MG63 (cell line): ENCODE measurements at regions not wholly inside any gene's neighbourhood (a gene's known extent, or its start where the extent isn't known, plus 50 kb on each side); places are given as distances from the start of the nearest gene placed in this dataset.
A peak's percentile ranks its signal among the peaks of the same experiment; 100 is the strongest.
"Not testable (repeated sequence)": the region's sequence is repeated elsewhere in the genome, so short reads cannot be mapped to it uniquely, and the experiment has no call there.

Source experiments
- DNase-seq: peaks from one replicate; pipeline ENCODE4 v3.0.0-alpha.2; 2020
- H3K27me3 ChIP-seq: fragments of 250-450 bp; sonication (Bioruptor Pico); 2 replicates; pipeline ENCODE4 v1.5.1; 2020; ENCODE audit warnings: mild to moderate bottlenecking, moderate library complexity
- H3K36me3 ChIP-seq: fragments of 250-450 bp; sonication (Bioruptor Pico); 2 replicates; pipeline ENCODE4 v1.5.1; 2020; ENCODE audit warnings: mild to moderate bottlenecking, moderate library complexity
- H3K4me3 ChIP-seq: fragments of 250-450 bp; sonication (Bioruptor Pico); 2 replicates; pipeline ENCODE4 v1.5.1; 2020; ENCODE audit warnings: mild to moderate bottlenecking, moderate library complexity
- H3K9me3 ChIP-seq: fragments of 250-450 bp; sonication (Bioruptor Pico); 2 replicates; pipeline ENCODE4 v1.5.1; 2020; ENCODE audit warnings: mild to moderate bottlenecking, moderate library complexity

- no peaks in the 10 kb centered on the region for H3K27me3 ChIP-seq
- H3K36me3 ChIP-seq: no peaks in the 10 kb centered on the region
- H3K4me3 ChIP-seq: no peak overlapping the region
- no peak for DNase-seq
- no peaks in the 10 kb centered on the region; the same call in 1 of the 2 replicates for H3K9me3 ChIP-seq
Observed at GRCh38 chr4:137949746-137950145, 292.4 kb downstream of the SLC7A11 start.

DNA sequence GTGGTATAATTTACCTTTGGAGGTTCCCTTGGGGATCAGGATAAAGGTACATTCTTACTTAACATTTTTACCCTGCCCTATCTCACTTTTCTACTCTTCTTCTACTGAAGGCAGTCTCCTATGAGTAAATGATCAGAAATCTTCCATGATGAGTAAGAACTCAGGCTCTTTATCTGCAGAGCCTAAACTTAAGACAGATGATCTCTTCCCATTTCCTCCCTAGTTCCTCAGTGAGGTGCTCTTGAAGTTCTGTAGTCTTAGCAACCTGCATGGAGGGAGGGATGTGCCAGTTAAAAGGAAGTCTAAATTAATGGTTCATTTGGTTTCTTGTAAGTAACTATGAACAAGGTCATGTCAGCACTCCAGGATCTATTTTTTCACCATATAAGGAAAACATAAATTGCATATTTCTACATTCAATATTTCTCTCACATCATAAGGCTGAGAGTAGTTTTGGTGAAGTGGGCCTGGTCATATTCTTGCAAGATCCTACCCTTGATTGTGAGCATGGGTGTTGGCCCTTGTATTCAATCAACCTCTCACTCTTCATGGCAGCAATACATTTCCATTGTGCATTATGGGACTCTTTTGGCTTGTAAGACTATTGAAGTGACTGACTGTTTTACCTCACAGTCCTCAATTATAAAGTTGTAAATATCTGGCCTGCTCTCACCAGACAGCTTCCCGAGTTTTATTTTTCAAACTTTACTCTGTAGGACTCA lies 295.5 kb downstream of the SLC7A11 start:
- Histone ChIP-seq H3K4me3 (no peak overlapping the region), H3K27me3 (no peaks in the 10 kb centered on the region), H3K36me3 (no peaks in the 10 kb centered on the region), H3K9me3 (no peaks in the 10 kb centered on the region; the same call in 1 of the 2 replicates)
- DNase-seq: no peak

DNA sequence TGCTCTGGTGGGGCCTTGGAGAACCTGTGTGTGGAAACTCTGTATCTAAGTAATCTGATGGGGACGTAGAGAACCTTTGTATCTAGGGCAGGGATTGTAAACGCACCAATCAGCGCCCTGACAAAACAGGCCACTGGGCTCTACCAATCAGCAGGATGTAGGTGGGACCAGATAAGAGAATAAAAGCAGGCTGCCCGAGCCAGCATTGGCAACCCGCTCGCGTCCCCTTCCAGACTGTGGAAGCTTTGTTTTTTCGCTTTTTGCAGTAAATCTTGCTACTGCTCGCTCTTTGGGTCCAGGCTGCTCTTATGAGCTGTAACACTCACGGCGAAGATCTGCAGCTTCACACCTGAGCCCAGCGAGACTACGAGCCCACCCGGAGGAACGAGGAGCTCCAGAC lies 299.3 kb downstream of the SLC7A11 start:
- not testable (repeated sequence) for H3K9me3 ChIP-seq, H3K36me3 ChIP-seq, H3K4me3 ChIP-seq, H3K27me3 ChIP-seq, DNase-seq

- H3K36me3 ChIP-seq, H3K27me3 ChIP-seq, H3K9me3 ChIP-seq, H3K4me3 ChIP-seq, DNase-seq: not testable (repeated sequence)
Observed at GRCh38 chr4:137942015-137942515, 300.1 kb downstream of the SLC7A11 start.

- Histone ChIP-seq H3K4me3 (no peak overlapping the region), H3K36me3 (no peaks in the 10 kb centered on the region), H3K9me3 (no peaks in the 10 kb centered on the region), H3K27me3 (no peaks in the 10 kb centered on the region)
- peak; percentile 2 for DNase-seq
Observed at GRCh38 chr4:137934911-137935310, 307.2 kb downstream of the SLC7A11 start.

GRCh38 chr4:137934046-137934445 lies 308.1 kb downstream of the SLC7A11 start:
- no peaks in the 10 kb centered on the region for H3K36me3 ChIP-seq
- H3K9me3 ChIP-seq: no peaks in the 10 kb centered on the region
- DNase-seq: no peak
- no peaks in the 10 kb centered on the region for H3K27me3 ChIP-seq
- no peak overlapping the region for H3K4me3 ChIP-seq

DNA sequence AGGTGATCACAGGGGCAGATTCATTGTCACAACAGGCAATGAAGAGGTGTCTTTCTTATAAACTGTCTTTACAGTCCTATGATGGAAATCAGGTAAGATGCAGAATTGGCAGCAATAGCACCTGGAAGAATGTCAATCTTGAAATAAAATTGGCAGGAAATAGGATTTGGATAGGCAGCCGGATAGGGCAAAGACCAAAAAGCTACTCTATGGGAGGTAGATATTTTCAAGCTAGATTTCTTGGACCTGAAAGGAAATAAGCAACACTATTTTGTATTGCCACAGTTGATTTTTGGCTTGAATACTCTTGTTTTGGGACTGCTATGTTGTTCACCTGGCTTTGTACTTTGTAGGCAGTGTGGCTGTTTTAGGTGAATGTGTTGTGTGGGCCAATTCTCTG lies 314.2 kb downstream of the SLC7A11 start:
- no peaks in the 10 kb centered on the region for H3K9me3 ChIP-seq
- H3K27me3 ChIP-seq: no peaks in the 10 kb centered on the region
- DNase-seq: no peak
- no peak overlapping the region for H3K4me3 ChIP-seq
- H3K36me3 ChIP-seq: no peaks in the 10 kb centered on the region

DNA sequence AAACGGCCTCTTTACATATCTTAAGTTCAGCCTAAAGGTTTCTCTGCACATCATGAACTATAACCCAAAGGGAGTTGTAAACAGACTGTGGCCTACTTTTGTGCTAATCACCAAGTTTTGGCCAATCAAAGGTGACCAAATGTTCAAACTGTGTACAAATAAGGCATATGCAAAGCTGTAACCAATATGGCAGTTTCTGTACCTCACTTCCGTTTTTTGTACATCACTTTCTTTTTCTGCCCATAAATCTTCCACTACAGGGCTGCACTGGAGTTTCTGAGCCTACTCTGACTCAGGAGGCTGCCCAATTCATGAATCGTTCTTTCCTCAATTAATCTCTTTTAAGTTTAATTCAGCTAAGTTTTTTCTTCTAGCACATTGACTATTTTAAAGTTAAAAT lies 318.7 kb downstream of the SLC7A11 start:
- no peak for DNase-seq
- Histone ChIP-seq H3K36me3 (no peaks in the 10 kb centered on the region), H3K4me3 (no peak overlapping the region), H3K27me3 (no peaks in the 10 kb centered on the region), H3K9me3 (no peaks in the 10 kb centered on the region)

DNA sequence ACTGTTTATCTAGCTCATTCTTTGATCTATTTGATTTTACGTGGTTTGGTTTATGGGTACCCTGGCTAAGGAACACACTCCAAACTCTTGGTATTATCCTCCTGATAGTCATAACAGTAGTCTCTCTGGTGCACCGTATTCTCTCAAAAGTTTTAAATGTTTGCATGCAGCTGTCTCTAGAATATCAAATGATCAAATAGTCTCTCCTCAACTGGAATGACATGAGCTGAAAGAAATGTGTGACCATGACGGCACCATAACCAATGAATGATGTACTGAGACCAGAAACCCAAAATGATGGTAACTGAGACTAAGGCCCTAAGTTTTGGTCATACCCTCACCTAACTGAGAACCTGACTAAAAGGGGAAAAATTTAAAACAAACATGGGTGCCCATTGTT lies 319.4 kb downstream of the SLC7A11 start:
- no peak for DNase-seq
- Histone ChIP-seq H3K36me3 (no peaks in the 10 kb centered on the region), H3K9me3 (no peaks in the 10 kb centered on the region), H3K4me3 (no peak overlapping the region), H3K27me3 (no peaks in the 10 kb centered on the region)

- no peak overlapping the region for H3K4me3 ChIP-seq
- H3K9me3 ChIP-seq: no peaks in the 10 kb centered on the region
- H3K36me3 ChIP-seq: no peaks in the 10 kb centered on the region
- no peak for DNase-seq
- H3K27me3 ChIP-seq: no peaks in the 10 kb centered on the region
Observed at GRCh38 chr4:137909529-137910309, 332.4 kb downstream of the SLC7A11 start.

GRCh38 chr4:137905930-137906329 lies 336.2 kb downstream of the SLC7A11 start:
- DNase-seq: no peak
- Histone ChIP-seq H3K27me3 (no peaks in the 10 kb centered on the region), H3K4me3 (no peak overlapping the region), H3K9me3 (no peaks in the 10 kb centered on the region), H3K36me3 (no peaks in the 10 kb centered on the region)

DNA sequence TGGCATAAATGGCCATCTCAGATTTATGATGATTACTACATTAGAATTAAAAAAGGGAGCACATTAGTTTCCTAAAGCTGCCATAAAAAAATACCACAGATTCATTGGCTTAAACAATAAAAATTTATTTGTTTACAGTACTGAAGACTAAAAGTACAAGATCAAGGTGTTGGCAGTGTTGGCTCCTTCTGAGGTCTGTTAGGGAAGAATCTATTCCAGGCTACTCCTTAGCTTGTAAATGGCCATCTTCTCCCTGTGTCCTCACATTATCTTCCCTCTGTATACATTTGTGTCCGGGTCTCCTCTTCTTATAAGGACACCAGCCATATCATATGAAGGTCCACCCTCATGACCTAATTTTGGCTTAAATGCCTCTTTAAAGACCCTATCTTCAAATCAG lies 341.0 kb downstream of the SLC7A11 start:
- DNase-seq: no peak
- no peaks in the 10 kb centered on the region for H3K9me3 ChIP-seq
- H3K4me3 ChIP-seq: no peak overlapping the region
- H3K27me3 ChIP-seq: no peaks in the 10 kb centered on the region
- H3K36me3 ChIP-seq: no peaks in the 10 kb centered on the region

DNA sequence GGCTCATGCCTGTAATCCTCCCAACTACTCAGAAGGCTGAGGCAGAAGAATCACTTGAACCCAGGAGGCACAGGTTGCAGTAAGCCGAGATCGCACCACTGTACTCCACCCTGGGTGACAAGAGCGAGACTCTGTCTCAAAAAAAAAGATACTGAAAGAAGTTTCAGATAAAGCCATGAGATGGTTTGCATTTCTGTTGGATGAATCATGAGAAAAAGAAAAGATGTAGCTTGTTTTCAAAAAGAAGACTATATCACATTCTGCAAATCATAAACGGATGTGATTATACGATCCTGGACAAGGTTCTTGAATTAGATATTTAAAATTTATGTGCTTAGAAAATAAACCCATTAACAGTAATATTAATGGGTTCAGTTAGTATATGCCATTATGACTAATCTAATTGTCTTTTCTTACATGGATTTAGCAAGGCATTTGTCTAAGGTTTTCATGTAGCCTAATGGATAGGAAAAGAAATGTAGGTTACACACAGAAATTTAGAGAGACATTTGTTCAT lies 345.9 kb downstream of the SLC7A11 start:
- no peaks in the 10 kb centered on the region for H3K36me3 ChIP-seq
- H3K27me3 ChIP-seq: no peaks in the 10 kb centered on the region
- DNase-seq: no peak
- H3K9me3 ChIP-seq: no peaks in the 10 kb centered on the region
- H3K4me3 ChIP-seq: no peak overlapping the region

GRCh38 chr4:137895515-137895914 lies 346.6 kb downstream of the SLC7A11 start:
- not testable (repeated sequence) for H3K9me3 ChIP-seq, DNase-seq, H3K4me3 ChIP-seq, H3K27me3 ChIP-seq, H3K36me3 ChIP-seq

DNA sequence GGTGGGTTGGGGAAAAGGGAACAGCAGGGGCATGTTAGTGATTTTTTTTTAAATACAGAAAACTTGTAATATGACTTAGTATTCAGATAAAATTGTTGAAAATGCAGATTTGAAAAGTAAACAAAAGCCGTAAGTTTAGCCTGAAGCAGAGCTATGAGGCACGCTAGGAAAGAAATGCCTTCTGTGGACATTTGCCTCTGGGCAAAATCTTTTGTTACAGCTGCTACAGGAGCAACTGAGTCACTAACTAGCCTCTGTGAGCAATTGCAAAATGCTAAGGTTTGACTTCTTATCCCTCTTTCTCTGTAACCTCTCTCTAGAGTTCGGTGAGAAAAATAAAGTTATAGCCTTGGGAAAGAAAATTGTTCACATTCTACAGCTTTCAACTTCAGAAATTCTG lies 350.0 kb downstream of the SLC7A11 start:
- Histone ChIP-seq H3K9me3 (no peaks in the 10 kb centered on the region), H3K27me3 (no peaks in the 10 kb centered on the region), H3K36me3 (no peaks in the 10 kb centered on the region), H3K4me3 (no peak overlapping the region)
- DNase-seq: no peak

- Histone ChIP-seq H3K4me3 (no peak overlapping the region), H3K9me3 (no peaks in the 10 kb centered on the region), H3K36me3 (no peaks in the 10 kb centered on the region), H3K27me3 (no peaks in the 10 kb centered on the region)
- DNase-seq: no peak
Observed at GRCh38 chr4:137890812-137891211, 351.3 kb downstream of the SLC7A11 start.

GRCh38 chr4:137881641-137882040 lies 349.3 kb upstream of the PCDH18 start:
- H3K4me3 ChIP-seq: no peak overlapping the region

GRCh38 chr4:137868067-137868466 lies 335.8 kb upstream of the PCDH18 start:
- not testable (repeated sequence) for H3K27me3 ChIP-seq, H3K4me3 ChIP-seq, H3K9me3 ChIP-seq, DNase-seq, H3K36me3 ChIP-seq

More at GRCh38 chr4:137881641-137882040, 349.3 kb upstream of the PCDH18 start:
- no peak for DNase-seq
- Histone ChIP-seq H3K36me3 (no peaks in the 10 kb centered on the region), H3K9me3 (0 out of 2 replicates have a peak, but pooled peaks cover 2% of the 10 kb centered on the region), H3K27me3 (no peaks in the 10 kb centered on the region)
